DOHH2 (cell line): ENCODE measurements at regions not wholly inside any gene's neighbourhood (a gene's known extent, or its start where the extent isn't known, plus 50 kb on each side); places are given as distances from the start of the nearest gene placed in this dataset.

Source experiments
- H3F3A ChIP-seq: fragments of 200-600 bp; sonication (generic), shearing (Covaris generic); 2 replicates; pipeline ENCODE4 v1.6.0; 2016; ENCODE audit warnings: antibody characterized with exemption, mild to moderate bottlenecking; ENCODE audit not compliant: control insufficient read depth, insufficient read depth
- H3K27ac ChIP-seq: fragments of 200-600 bp; sonication (generic); 2 replicates; pipeline ENCODE4 v1.5.1; 2014; ENCODE audit warnings: low read depth, mild to moderate bottlenecking, low read length, moderate library complexity
- H3K27me3 ChIP-seq: fragments of 200-600 bp; sonication (generic); 2 replicates; pipeline ENCODE4 v1.6.1; 2014; ENCODE audit warnings: mild to moderate bottlenecking, low read length, mixed read lengths; ENCODE audit not compliant: control insufficient read depth
- H3K36me3 ChIP-seq: fragments of 200-600 bp; sonication (generic); 2 replicates; pipeline ENCODE4 v1.6.1; 2014; ENCODE audit warnings: mild to moderate bottlenecking, low read length, moderate library complexity, mixed read lengths; ENCODE audit not compliant: control insufficient read depth
- H3K4me1 ChIP-seq: fragments of 200-600 bp; sonication (generic); 2 replicates; pipeline ENCODE4 v1.6.1; 2014; ENCODE audit warnings: mild to moderate bottlenecking, low read length, mixed read lengths; ENCODE audit not compliant: control insufficient read depth
- H3K4me2 ChIP-seq: fragments of 200-600 bp; sonication (generic); 2 replicates; pipeline ENCODE4 v1.6.0; 2014; ENCODE audit warnings: mild to moderate bottlenecking, low read length, moderate library complexity
- H3K4me3 ChIP-seq: fragments of 200-600 bp; sonication (generic); 2 replicates; pipeline ENCODE4 v1.5.1; 2014; ENCODE audit warnings: mild to moderate bottlenecking, low read length, mixed read lengths
- H3K79me2 ChIP-seq: fragments of 200-600 bp; sonication (generic); 2 replicates; pipeline ENCODE4 v1.6.1; 2014; ENCODE audit warnings: mild to moderate bottlenecking, low read length, mixed read lengths; ENCODE audit not compliant: control insufficient read depth
- H3K9me2 ChIP-seq: fragments of 200-600 bp; sonication (generic); replicated peaks from 2 replicates; pipeline ENCODE4 v1.6.1; 2014; ENCODE audit warnings: mild to moderate bottlenecking, low read length, mixed read lengths; ENCODE audit not compliant: control insufficient read depth
- H3K9me3 ChIP-seq: fragments of 200-600 bp; sonication (generic); 2 replicates; pipeline ENCODE4 v1.6.1; 2014; ENCODE audit warnings: antibody characterized with exemption, low read length, mixed read lengths; ENCODE audit not compliant: control insufficient read depth, insufficient read depth
- H4K20me1 ChIP-seq: fragments of 200-600 bp; sonication (generic); 2 replicates; pipeline ENCODE4 v1.6.0; 2014; ENCODE audit warnings: low read depth, mild to moderate bottlenecking, antibody characterized with exemption, low read length, moderate library complexity; ENCODE audit not compliant: control insufficient read depth, insufficient read depth
- CTCF ChIP-seq: fragments of 200-600 bp; sonication (generic); IDR thresholded peaks from one replicate; pipeline ENCODE4 v1.5.1; 2014; ENCODE audit warnings: antibody characterized with exemption, mild to moderate bottlenecking, low read depth, low read length; ENCODE audit not compliant: poor library complexity, severe bottlenecking
- EZH2phosphoT487 ChIP-seq: fragments of 200-600 bp; sonication (generic); IDR thresholded peaks from 2 replicates; pipeline ENCODE4 v1.6.1; 2017; ENCODE audit warnings: borderline replicate concordance, mild to moderate bottlenecking, antibody characterized with exemption, low read length, moderate library complexity, mixed read lengths

DNA sequence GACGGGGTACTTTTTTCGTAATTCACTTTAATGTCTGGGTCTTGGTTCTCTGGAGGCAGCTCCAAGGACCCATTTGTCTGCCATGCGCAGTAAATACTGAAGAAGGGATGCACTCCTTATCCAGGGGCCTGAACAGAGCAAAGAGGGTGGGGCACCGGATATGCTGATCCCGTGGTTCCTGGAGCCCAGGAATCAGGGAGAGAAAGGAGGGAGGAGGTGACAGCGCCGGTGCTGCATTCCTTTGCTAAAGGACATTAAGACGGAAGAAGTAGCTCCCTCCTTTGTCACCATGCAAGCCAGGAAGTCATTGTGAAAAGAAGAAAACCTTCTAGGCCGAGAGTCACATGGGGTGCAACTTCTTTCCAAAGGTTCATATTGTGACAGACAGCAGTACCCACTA, 1057.7 kb downstream of the VRK1 start:
- H4K20me1 ChIP-seq = no peaks in the 10 kb centered on the region
- no peak overlapping the region for H3K4me3 ChIP-seq
- no peaks in the 10 kb centered on the region for H3K79me2 ChIP-seq
- TF ChIP-seq CTCF = no peak
- no peak for TF ChIP-seq EZH2phosphoT487
- H3K9me2 ChIP-seq = no peaks in the 10 kb centered on the region
- no peaks in the 10 kb centered on the region for H3K27me3 ChIP-seq
- no peaks in the 10 kb centered on the region for H3F3A ChIP-seq
- H3K9me3 ChIP-seq = no peaks in the 10 kb centered on the region
- H3K36me3 ChIP-seq = no peaks in the 10 kb centered on the region
- no peaks in the 10 kb centered on the region for H3K4me1 ChIP-seq
- no peak overlapping the region for H3K4me2 ChIP-seq
- no peak overlapping the region for H3K27ac ChIP-seq

- Histone ChIP-seq H3K4me1 (no peaks in the 10 kb centered on the region), H3K27me3 (no peaks in the 10 kb centered on the region), H3F3A (no peaks in the 10 kb centered on the region), H3K36me3 (no peaks in the 10 kb centered on the region), H3K79me2 (no peaks in the 10 kb centered on the region), H3K4me2 (no peak overlapping the region), H4K20me1 (no peaks in the 10 kb centered on the region), H3K4me3 (no peak overlapping the region), H3K27ac (no peak overlapping the region), H3K9me3 (no peaks in the 10 kb centered on the region), H3K9me2 (no peaks in the 10 kb centered on the region)
- TF ChIP-seq CTCF = no peak
- TF ChIP-seq EZH2phosphoT487 = no peak
Measured at GRCh38 chr14:97866195-97866594, 1069.0 kb downstream of the VRK1 start.

DNA sequence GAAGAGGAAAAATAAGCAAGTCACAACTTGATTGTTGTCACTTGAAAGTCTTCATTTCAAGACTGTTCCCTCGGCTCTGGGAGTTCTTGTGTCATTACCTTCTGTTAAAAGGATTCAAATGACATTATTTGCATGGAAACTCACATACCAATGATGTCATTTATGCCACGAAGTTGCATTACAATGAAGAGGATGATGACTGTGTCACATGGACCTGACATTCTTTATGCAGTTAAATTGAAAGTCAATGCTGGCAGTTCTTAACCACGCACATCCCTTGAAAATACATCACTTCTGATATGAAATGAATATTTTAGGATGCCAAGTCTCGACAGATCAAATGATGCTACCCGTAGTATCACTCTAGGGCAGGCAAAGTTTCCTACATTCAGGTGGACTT, 1069.5 kb downstream of the VRK1 start:
- Histone ChIP-seq H3K4me1 (no peaks in the 10 kb centered on the region), H3K4me3 (no peak overlapping the region), H3K9me2 (no peaks in the 10 kb centered on the region), H3K4me2 (no peak overlapping the region), H3K79me2 (no peaks in the 10 kb centered on the region), H4K20me1 (no peaks in the 10 kb centered on the region), H3K27me3 (no peaks in the 10 kb centered on the region), H3K36me3 (no peaks in the 10 kb centered on the region), H3K9me3 (no peaks in the 10 kb centered on the region), H3F3A (no peaks in the 10 kb centered on the region), H3K27ac (no peak overlapping the region)
- TF ChIP-seq EZH2phosphoT487 = no peak

DNA sequence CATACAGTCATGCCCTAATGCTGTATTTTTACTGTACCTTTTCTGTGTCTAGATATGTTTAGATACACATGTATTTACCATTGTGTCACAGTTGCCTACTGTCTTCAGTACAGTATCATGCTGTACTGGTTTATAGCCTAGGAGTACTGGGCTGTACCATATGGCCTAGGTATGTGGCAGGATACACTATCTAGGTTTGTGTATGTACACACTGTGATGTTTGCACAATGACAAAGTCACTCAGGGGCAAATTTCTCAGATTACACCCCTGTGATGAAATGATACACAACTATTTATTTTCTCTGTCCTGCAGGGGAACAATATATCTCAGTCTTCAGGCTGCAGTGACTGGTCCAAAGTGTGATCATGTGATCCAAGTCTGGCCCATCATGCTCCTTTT, 1076.1 kb downstream of the VRK1 start:
- H3K79me2 ChIP-seq = no peaks in the 10 kb centered on the region
- no peaks in the 10 kb centered on the region for H3K4me1 ChIP-seq
- no peak for TF ChIP-seq CTCF
- TF ChIP-seq EZH2phosphoT487 = no peak
- H3K36me3 ChIP-seq = no peaks in the 10 kb centered on the region
- no peaks in the 10 kb centered on the region for H3K9me3 ChIP-seq
- H3K4me3 ChIP-seq = no peak overlapping the region
- no peak overlapping the region for H3K27ac ChIP-seq
- H3K4me2 ChIP-seq = no peak overlapping the region
- H3K9me2 ChIP-seq = no peaks in the 10 kb centered on the region
- H3K27me3 ChIP-seq = no peaks in the 10 kb centered on the region
- H4K20me1 ChIP-seq = no peaks in the 10 kb centered on the region
- H3F3A ChIP-seq = no peaks in the 10 kb centered on the region
